HCT116 (cell line): ENCODE measurements at regions not wholly inside any gene's neighbourhood (a gene's known extent, or its start where the extent isn't known, plus 50 kb on each side); places are given as distances from the start of the nearest gene placed in this dataset.
A peak's percentile ranks its signal among the peaks of the same experiment; 100 is the strongest.

Experiments used
- ATAC-seq: fragments of 200-7000 bp; cut with Tn5 transposase; 2 replicates; pipeline ENCODE4 v1.9.1; 2020; ENCODE audit warnings: mild to moderate bottlenecking, moderate library complexity
- BruUV-seq: library from RNA; stranded (reverse); fragments of 400-500 nt; replicated peaks from 2 replicates; lab custom pipeline; 2021; lab: Mats Ljungman, UMichigan
- CTCF ChIA-PET: fragments of 300-600 bp; sonication (Branson Sonifier 250); formaldehyde crosslinking; loops from one replicate; lab custom pipeline; 2021; ENCODE audit warnings: antibody characterized with exemption; lab: Charles Lee
- POLR2A ChIA-PET: fragments of 300-600, 350-600 bp; sonication (Branson Sonifier 250); formaldehyde crosslinking; loops from one replicate; lab custom pipeline; 2021; ENCODE audit warnings: antibody characterized with exemption; lab: Charles Lee
- RAD21 ChIA-PET, 2 experiments: fragments of 300-600 bp; sonication (Branson Sonifier 250); formaldehyde crosslinking; loops; one replicate each; lab custom pipeline; 2023; ENCODE audit warnings: low total read pairs in 2 of 2; ENCODE audit not compliant: uncharacterized antibody in 2 of 2, unreplicated experiment in 2 of 2, low non-redundant PET in 1 of 2; lab: Charles Lee
- DNase-seq: peaks from one replicate; pipeline ENCODE4 v3.0.0-alpha.2; 2010; ENCODE audit warnings: low read depth, low spot score
- H2AFZ ChIP-seq: fragments of 200-600 bp; shearing (Covaris generic), sonication (generic); 2 replicates; pipeline ENCODE4 v1.6.1; 2017; ENCODE audit warnings: low read depth, mixed run types, mixed read lengths, antibody characterized with exemption, low read length; ENCODE audit not compliant: poor library complexity, severe bottlenecking
- H3K27ac ChIP-seq: 2 replicates; pipeline ENCODE4 v1.5.1; 2012; ENCODE audit warnings: low read depth, low read length
- H3K27me3 ChIP-seq: fragments of 200-600 bp; sonication (generic); 2 replicates; pipeline ENCODE4 v1.6.1; 2016; ENCODE audit warnings: mixed run types, low read length, mixed read lengths; ENCODE audit not compliant: insufficient read depth
- H3K36me3 ChIP-seq, 2 experiments: fragments of 200-500 bp in 1 of 2; fragments of 200-600 bp in 1 of 2; sonication (Bioruptor generic) in 1 of 2; sonication (generic) in 1 of 2; 2 replicates each; pipeline versions ENCODE4 v1.5.1 to v1.6.1; 2014 to 2016; ENCODE audit warnings: low read length in 2 of 2, inconsistent platforms in 1 of 2, mixed read lengths in 1 of 2, mixed run types in 1 of 2; ENCODE audit not compliant: insufficient read depth in 2 of 2, control insufficient read depth in 1 of 2
- H3K4me1 ChIP-seq, 2 experiments: fragments of 200-600 bp in 1 of 2; sonication (generic) in 1 of 2; 2 replicates each; pipeline versions ENCODE4 v1.5.1 to v1.6.1; 2012 to 2017; ENCODE audit warnings: low read length in 2 of 2, inconsistent platforms in 1 of 2, mild to moderate bottlenecking in 1 of 2, mixed read lengths in 1 of 2, mixed run types in 1 of 2, moderate library complexity in 1 of 2; ENCODE audit not compliant: insufficient read depth in 2 of 2, control insufficient read depth in 1 of 2
- H3K4me2 ChIP-seq: fragments of 200-600 bp; sonication (generic); 2 replicates; pipeline ENCODE4 v1.6.1; 2017; ENCODE audit warnings: mixed run types, low read length, mixed read lengths
- H3K4me3 ChIP-seq, 2 experiments: fragments of 200-600 bp in 1 of 2; sonication (generic) in 1 of 2; replicated peaks in 1 of 2; 2 replicates each; pipeline ENCODE4 v1.5.1; 2011 to 2016; ENCODE audit warnings: low read length in 2 of 2, control low read depth in 1 of 2, low read depth in 1 of 2, mild to moderate bottlenecking in 1 of 2, mixed read lengths in 1 of 2, mixed run types in 1 of 2
- H3K79me2 ChIP-seq: fragments of 200-600 bp; sonication (generic); 2 replicates; pipeline ENCODE4 v1.6.1; 2017; ENCODE audit warnings: mild to moderate bottlenecking, mixed run types, low read length, moderate library complexity, mixed read lengths; ENCODE audit not compliant: insufficient read depth
- H3K9ac ChIP-seq: fragments of 200-600 bp; sonication (generic); 2 replicates; pipeline ENCODE4 v1.6.1; 2016; ENCODE audit warnings: low read length, mixed read lengths
- H3K9me2 ChIP-seq: fragments of 200-600 bp; sonication (generic), shearing (Covaris generic); 2 replicates; pipeline ENCODE4 v1.6.1; 2017; ENCODE audit warnings: mixed run types, mild to moderate bottlenecking, moderate library complexity; ENCODE audit not compliant: insufficient read depth
- H3K9me3 ChIP-seq, 2 experiments: fragments of 200-500 bp in 1 of 2; fragments of 200-600 bp in 1 of 2; sonication (Bioruptor generic) in 1 of 2; sonication (generic) in 1 of 2; 2 replicates each; pipeline ENCODE4 v1.6.1; 2014 to 2017; ENCODE audit warnings: low read length in 2 of 2, mixed read lengths in 2 of 2, inconsistent platforms in 1 of 2, low read depth in 1 of 2, mild to moderate bottlenecking in 1 of 2, mixed run types in 1 of 2, moderate library complexity in 1 of 2; ENCODE audit not compliant: control insufficient read depth in 1 of 2, insufficient read depth in 1 of 2
- H4K20me1 ChIP-seq: fragments of 200-600 bp; sonication (generic), shearing (Covaris generic); 2 replicates; pipeline ENCODE4 v1.6.1; 2017; ENCODE audit warnings: mixed run types, mild to moderate bottlenecking, moderate library complexity; ENCODE audit not compliant: insufficient read depth
- CEBPB ChIP-seq: IDR thresholded peaks from 2 replicates; pipeline ENCODE4 v1.6.1; 2012; ENCODE audit warnings: low read depth
- CTCF ChIP-seq, 3 experiments: fragments of 200-600 bp in 1 of 3; sonication (generic) in 1 of 3; IDR thresholded peaks in 2 of 3; conservative IDR thresholded peaks in 1 of 3; 2 replicates each; pipeline ENCODE4 v1.5.1; 2012 to 2017; ENCODE audit warnings: low read depth in 2 of 3, low read length in 2 of 3, antibody characterized with exemption in 1 of 3, borderline replicate concordance in 1 of 3, control low read depth in 1 of 3, mild to moderate bottlenecking in 1 of 3, mixed read lengths in 1 of 3, mixed run types in 1 of 3, moderate library complexity in 1 of 3; ENCODE audit not compliant: insufficient read depth in 1 of 3
- EGR1 ChIP-seq: IDR thresholded peaks from 2 replicates; pipeline ENCODE4 v1.6.1; 2012; ENCODE audit warnings: low read depth
- ELF1 ChIP-seq: IDR thresholded peaks from 2 replicates; pipeline ENCODE4 v1.6.1; 2012; ENCODE audit warnings: low read depth, borderline replicate concordance
- EZH2 ChIP-seq: fragments of 200-600 bp; sonication (generic); IDR thresholded peaks from 2 replicates; pipeline ENCODE4 v1.6.1; 2017; ENCODE audit warnings: antibody characterized with exemption, mixed run types
- EZH2phosphoT487 ChIP-seq: fragments of 200-600 bp; IDR thresholded peaks from 2 replicates; pipeline ENCODE4 v1.6.1; 2018; ENCODE audit warnings: antibody characterized with exemption, borderline replicate concordance
- FOSL1 ChIP-seq: IDR thresholded peaks from 2 replicates; pipeline ENCODE4 v1.6.1; 2012; ENCODE audit warnings: low read depth
- JUND ChIP-seq: IDR thresholded peaks from 2 replicates; pipeline ENCODE4 v1.6.1; 2012
- MAX ChIP-seq: IDR thresholded peaks from 2 replicates; pipeline ENCODE4 v1.6.1; 2012
- POLR2A ChIP-seq: IDR thresholded peaks from 2 replicates; pipeline ENCODE4 v1.7.0; 2011; ENCODE audit warnings: borderline replicate concordance; ENCODE audit not compliant: insufficient read depth, insufficient read length; ENCODE audit errors: extremely low read depth
- POLR2AphosphoS5 ChIP-seq: IDR thresholded peaks from 2 replicates; pipeline ENCODE4 v1.6.1; 2011; ENCODE audit warnings: mild to moderate bottlenecking, low read depth, low read length, moderate library complexity
- RAD21 ChIP-seq: IDR thresholded peaks from 2 replicates; pipeline ENCODE4 v1.6.1; 2012; ENCODE audit warnings: low read depth, mild to moderate bottlenecking
- REST ChIP-seq: IDR thresholded peaks from 2 replicates; pipeline ENCODE4 v1.6.1; 2012; ENCODE audit warnings: low read depth
- SP1 ChIP-seq: IDR thresholded peaks from 2 replicates; pipeline ENCODE4 v1.6.1; 2012; ENCODE audit warnings: low read depth
- ZFX ChIP-seq: fragments of 450-650 bp; IDR thresholded peaks from 2 replicates; pipeline ENCODE4 v1.6.1; 2017
- ZNF274 ChIP-seq: fragments of 200-500 bp; sonication (Bioruptor generic); IDR thresholded peaks from 2 replicates; pipeline ENCODE4 v1.6.1; 2014; ENCODE audit warnings: mild to moderate bottlenecking, low read depth, low read length, inconsistent platforms
- intact Hi-C: fragments of 100-400 bp; cut with micrococcal nuclease; formaldehyde crosslinking; loops from 2 replicates; pipeline ENCODE4 v1.10.0; 2022

- POLR2A ChIA-PET: no interaction called here
- ATAC-seq: peak; percentile 87
- Histone ChIP-seq H3K79me2 (no peaks in the 10 kb centered on the region), H3K9me2 (no peaks in the 10 kb centered on the region), H4K20me1 (no peaks in the 10 kb centered on the region), H2AFZ (no peak overlapping the region), H3K9ac (no peak overlapping the region), H3K4me3 (no peak overlapping the region), H3K27me3 (no peaks in the 10 kb centered on the region), H3K4me2 (peak overlapping the region; percentile 40), H3K36me3 (no peaks in the 10 kb centered on the region), H3K27ac (no peak overlapping the region; the same call in 1 of the 2 replicates), H3K4me1 (peaks cover 0 to 20% of the 10 kb centered on the region in 2 experiments; a peak in 2 of 4 replicates), H3K9me3 (no peaks in the 10 kb centered on the region)
- intact Hi-C loops: no loop called here
- TF ChIP-seq RAD21 (peak; percentile 1; the same call in 1 of the 2 replicates), FOSL1 (peak; percentile 80), JUND (peak; percentile 77), SP1 (peak; percentile 50), ZNF274 (no peak), MAX (no peak)
- CTCF ChIA-PET: no interaction called here
- RAD21 ChIA-PET: no interaction called here
- no TSS peak for BruUV-seq
- DNase-seq: peak; percentile 53
Observed at GRCh38 chr5:145574889-145575573, 260.1 kb downstream of the PRELID2 start.

GRCh38 chr5:145568581-145568980, 266.6 kb downstream of the PRELID2 start:
- no peak overlapping the region for H3K4me2 ChIP-seq
- no peak overlapping the region for H3K27ac ChIP-seq
- DNase-seq (no peak), ATAC-seq (no peak)
- no peaks in the 10 kb centered on the region for H3K79me2 ChIP-seq
- no peak overlapping the region for H2AFZ ChIP-seq
- H3K9me3 ChIP-seq: no peaks in the 10 kb centered on the region
- no peak overlapping the region for H3K9ac ChIP-seq
- ChIA-PET POLR2A (no interaction called here), RAD21 (no interaction called here), CTCF (no interaction called here)
- H3K27me3 ChIP-seq: no peaks in the 10 kb centered on the region
- H3K36me3 ChIP-seq: no peaks in the 10 kb centered on the region
- H3K9me2 ChIP-seq: no peaks in the 10 kb centered on the region
- no TSS peak for BruUV-seq
- peaks cover 0 to 5% of the 10 kb centered on the region in 2 experiments; a peak in 1 of 4 replicates for H3K4me1 ChIP-seq
- H4K20me1 ChIP-seq: no peaks in the 10 kb centered on the region
- intact Hi-C loops: no loop called here
- H3K4me3 ChIP-seq: no peak overlapping the region
- no peak for TF ChIP-seq REST
- no peak for TF ChIP-seq ZNF274
- no peak for TF ChIP-seq ZFX
- TF ChIP-seq EZH2phosphoT487: no peak
- TF ChIP-seq CEBPB: no peak
- no peak for TF ChIP-seq EGR1
- TF ChIP-seq POLR2A: no peak
- no peak for TF ChIP-seq POLR2AphosphoS5
- no peak for TF ChIP-seq EZH2
- no peak for TF ChIP-seq ELF1
- TF ChIP-seq CTCF (IDR thresholded peaks at IDR 0.05 in 2 of 3, conservative IDR thresholded peaks at IDR 0.05 in 1 of 3; ENCODE audit: borderline replicate concordance in 1 of 3, insufficient read depth in 1 of 3, low read depth in 2 of 3, low read length in 2 of 3): no peak
- TF ChIP-seq MAX: no peak
